ENCODE measurements at regions not wholly inside any gene's neighbourhood (a gene's known extent, or its start where the extent isn't known, plus 50 kb on each side); places are given as distances from the start of the nearest gene placed in this dataset.
"Not testable (repeated sequence)": the region's sequence is repeated elsewhere in the genome, so short reads cannot be mapped to it uniquely, and the experiment has no call there.

DNA sequence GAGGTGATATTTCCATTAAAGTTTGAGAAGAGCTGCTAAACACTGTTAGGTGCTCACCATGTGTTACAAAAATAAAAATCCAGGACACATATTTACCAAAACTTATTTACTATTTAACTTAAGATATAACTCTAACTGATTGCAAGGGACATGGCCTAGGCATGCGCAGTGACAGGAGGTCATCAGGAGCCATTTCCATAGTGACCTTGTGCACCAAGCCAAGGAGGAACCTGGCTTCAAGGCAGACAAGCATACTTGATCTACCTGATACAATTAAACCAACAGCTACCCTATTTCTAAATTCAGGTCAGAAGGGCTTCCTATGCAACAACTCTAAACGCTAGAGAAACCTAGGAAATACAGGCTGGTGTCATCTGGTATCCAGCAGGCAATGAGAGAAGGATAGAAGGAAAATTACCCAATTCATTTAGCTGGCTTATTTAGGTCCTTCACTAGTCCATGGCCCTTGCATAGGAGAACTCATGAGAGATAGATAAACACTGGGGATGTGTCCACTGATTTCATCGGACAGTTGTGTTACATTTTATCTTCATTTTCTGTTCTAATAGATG lies 134.4 kb downstream of the FOXB1 start:
- no peak for DNase-seq

DNA sequence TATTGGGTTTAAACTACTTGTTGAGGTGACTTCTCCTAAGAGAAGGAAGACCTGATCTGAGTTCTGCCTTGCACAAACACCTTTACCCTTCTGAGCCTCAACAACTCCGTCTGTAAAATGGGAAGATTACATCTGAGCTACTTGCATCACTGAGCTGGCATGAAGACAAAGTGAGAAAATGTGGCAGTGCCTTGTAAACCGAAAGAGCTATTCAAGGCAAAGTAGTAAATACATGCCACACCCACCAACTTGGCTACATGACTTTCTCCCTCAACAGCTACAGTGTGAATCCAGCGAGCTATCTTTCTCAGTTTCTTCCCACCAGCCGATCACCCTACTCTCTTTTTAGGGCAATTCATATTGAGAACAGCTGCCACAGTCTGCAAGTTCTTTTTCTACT lies 148.3 kb downstream of the FOXB1 start:
- DNase-seq, result no peak

DNA sequence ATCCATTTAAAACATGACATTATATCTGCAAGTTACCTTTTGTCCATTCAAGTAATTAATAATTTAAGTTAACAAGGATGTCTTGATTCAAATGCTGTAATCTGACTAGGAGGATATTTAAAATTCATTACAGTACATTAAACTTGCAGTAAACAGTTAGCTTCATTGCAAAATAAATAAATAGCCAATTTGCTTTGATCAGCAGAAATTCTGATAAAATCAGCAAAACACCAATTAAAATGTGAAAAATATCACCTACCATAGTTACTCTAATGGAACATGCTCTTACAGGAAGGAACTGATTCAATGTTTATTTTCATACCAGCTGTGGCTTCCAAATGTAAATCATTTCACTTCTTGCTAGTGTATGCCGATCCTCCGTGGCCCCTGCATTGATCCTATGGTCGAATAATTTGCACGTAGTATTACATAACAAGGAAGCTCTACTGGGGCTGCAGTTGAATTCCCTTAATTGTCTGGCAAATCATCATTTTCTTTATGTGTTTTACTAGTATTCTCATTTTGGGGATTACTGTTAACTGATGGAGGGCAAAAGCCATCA lies 150.7 kb downstream of the FOXB1 start:
- no peak for DNase-seq

DNA sequence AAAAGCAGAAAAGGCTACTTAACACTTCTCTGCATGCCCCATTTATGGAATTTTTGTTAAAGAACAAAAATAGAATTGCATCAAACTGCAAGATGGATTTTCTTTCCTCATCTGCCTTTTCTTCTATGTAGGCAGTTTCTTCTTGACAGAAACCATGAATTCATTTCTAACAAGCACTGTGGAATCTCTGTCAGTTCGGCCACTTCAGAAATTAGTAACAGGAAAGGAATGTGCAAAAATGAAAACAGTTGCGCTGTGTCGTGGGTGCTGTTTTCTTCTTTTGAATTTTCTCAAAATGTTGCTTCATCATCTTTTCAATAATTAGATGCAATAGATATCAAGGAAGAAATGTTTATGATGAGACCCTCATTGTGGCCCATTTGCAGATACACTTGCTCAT lies 151.6 kb downstream of the FOXB1 start:
- DNase-seq, result peak; percentile 61

DNA sequence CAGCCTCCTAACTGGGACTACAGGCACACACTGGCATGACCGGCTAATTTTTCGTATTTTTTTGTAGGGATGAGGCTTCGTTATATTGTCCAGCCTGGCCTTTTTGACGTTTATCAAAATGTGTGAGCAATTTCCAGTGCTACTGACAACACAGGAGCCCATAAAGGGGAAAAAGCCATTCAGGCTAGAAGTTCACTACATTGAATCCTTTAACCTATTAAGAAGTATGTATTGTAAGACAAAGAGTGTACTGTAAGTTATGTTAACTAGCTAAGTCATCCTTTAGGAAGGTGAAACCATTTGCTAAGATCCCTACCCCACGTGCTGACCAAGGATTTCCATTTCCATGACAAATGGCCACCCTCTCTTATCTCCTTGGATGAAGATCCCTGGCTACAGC lies 156.8 kb downstream of the FOXB1 start:
- no peak for DNase-seq

DNA sequence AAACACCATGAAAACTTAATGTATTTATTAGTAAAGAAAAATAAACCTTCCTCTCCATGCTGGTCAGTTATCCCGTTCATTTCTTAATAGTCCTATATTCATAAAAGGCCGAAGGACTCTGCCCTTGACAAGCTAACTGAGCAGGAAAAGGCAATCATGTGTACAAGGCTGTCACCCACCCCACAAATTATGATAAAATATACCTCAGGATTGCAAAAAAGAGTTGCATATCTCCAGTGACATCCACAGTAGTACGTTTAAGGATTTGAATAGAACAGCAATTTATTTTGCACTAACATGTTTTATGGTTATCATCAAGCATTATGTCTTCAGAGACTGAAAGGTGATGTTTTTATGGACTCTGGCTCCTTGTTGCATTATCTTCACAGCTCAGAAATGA lies 157.6 kb downstream of the FOXB1 start:
- DNase-seq, result no peak

DNA sequence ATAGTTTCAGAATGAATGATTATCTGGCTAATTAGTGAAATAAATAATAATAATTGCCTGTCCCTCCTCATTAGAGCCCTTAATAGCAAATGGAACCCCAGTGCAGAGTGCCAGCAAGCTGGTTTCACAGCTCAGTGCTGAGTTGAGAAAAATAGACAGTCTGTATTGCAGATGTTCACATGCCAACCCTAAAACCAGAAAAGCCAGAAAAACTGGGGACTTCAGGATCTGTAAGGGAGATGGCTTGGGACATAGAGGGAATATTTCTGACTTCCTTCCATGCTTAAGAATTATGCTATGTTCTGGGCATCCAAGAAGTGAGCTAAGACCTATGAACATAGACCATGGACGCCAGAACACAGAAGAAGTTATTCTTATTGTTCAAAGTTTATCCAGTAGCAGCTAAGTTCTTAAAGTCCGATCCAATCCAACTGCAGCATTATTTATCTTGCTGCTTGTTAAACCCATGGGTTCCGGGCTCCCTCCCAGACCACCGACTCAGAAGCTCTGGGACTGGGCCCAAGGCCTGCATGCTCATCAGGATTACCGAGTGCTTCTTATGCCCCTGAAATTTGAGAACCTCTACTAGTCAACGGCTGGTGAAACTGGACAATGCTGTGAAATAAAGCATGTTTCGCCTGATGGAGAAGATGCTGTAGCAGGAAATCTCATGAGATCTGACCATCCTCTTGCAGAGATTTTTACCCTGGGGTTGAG lies 158.3 kb downstream of the FOXB1 start:
- DNase-seq, result no peak

DNA sequence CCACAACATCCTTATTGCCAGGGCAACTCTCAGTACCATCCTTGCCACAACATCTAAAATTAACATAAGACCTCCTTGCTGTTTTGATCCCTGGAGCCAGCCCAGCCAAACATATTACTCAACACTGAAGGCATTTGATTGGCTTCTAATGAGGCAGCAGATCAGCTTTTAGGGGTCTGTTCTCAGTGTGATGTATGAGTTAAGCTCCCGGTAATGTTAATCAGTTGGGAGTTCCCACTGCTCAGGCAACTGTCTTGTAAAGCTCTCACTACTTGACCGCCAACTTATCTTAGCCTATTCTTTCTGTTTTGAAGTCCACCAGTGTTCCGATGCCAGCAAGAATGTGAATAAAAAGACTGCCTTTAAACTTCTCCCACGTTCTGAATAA lies 158.9 kb downstream of the FOXB1 start:
- peak; percentile 2 for DNase-seq

DNA sequence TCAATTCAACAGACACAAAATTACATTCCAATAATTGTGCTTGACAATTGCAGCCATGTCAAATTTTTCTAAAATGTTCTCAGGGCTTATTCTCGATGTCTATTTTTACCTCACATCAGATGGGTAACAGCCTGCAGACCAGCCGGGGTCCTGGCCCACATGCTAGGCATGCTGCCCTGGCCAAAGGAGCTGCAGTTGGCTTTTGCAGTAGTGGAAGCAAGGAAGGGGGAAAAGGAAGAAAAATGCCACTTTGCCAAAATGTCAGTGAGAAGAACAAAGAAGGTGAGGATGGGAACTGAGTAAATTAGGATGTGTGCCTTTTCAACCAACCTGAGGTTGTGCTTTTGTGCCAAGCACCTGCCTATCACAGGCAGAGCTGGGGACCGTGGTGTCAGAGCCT lies 161.0 kb downstream of the FOXB1 start:
- DNase-seq, result no peak

DNA sequence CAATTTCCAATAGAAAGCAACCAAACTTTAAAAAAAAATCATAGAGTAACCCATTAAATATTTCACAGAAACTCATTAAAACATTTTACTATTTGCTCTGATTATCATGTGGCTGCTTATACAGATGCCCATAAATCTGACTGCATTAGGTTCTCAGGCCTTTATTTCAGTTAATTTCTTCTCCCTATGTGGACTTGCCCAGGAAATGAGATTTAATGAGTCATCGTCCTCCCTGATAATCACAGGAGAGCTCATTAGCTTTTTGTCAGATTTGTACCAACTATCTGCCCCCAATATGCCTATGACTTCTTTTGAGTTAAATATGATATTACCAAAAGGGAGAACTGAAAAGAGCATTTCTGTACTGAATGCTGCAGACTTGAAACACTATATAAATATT lies 168.0 kb downstream of the FOXB1 start:
- peak; percentile 4 for DNase-seq

DNA sequence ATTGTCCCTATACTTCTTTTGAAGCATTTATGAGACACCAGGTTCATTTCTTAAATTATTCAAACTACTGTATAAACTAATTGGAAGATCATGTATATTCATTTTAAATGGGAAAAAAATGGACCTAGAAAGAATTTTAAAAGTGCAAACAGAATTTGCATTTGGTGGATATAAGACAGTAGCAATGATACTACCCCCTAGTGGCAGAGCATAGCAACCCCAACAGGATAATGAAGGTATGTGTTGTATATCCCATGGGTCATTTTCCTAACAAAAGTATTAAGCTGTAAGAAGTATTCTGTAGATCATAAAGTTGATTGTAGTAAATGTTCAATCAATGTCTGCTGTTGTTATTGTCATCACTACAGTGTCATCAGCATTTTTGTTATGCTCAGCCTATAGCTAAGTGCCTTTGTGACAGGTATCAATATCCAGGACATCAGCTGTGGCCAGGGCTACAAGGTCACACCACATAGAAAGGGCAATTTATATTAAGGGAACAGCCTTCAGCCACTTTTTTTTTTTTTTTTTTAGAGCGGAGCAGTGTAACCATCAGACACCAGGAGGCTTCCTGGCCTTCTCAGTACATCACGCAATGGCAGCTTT lies 175.8 kb downstream of the FOXB1 start:
- DNase-seq, result peak; percentile 47

DNA sequence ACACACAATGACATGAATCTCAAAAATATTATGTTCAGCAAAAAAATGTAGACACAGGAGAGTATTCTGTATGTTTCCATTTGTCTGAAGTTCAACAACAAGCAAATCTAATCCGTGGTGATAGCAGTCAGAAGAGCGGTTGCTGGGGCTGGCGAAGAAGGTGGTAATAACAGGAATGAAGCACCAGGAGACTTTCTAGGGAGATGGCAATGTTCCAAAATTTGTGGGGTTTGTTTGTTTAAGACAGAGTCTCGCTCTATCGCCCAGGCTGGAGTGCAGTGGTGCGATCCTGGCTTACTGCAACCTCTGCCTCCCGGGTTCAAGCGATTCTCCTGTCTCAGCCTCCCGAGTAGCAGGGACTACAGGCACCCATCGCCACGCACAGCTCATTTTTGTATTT lies 177.8 kb downstream of the FOXB1 start:
- DNase-seq, result not testable (repeated sequence)

DNA sequence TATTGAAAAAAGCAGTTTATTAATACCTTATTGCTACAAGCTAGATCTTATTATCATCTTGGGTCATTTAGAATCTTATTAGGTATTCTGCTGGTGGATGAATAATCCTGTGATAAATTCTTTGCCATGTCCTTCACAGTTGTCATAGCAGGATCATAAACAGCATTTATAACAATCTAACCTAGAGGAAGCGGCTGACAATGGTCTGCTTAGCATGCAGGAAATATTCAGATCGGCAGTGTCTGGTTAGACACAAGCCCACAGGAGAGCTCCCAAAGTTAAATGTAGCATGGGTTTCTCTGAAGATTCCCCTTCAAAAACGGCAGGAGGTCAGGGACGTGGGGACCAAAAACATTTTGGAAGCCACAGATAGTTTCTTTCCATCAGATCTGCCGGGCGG lies 179.3 kb downstream of the FOXB1 start:
- DNase-seq, result no peak

DNA sequence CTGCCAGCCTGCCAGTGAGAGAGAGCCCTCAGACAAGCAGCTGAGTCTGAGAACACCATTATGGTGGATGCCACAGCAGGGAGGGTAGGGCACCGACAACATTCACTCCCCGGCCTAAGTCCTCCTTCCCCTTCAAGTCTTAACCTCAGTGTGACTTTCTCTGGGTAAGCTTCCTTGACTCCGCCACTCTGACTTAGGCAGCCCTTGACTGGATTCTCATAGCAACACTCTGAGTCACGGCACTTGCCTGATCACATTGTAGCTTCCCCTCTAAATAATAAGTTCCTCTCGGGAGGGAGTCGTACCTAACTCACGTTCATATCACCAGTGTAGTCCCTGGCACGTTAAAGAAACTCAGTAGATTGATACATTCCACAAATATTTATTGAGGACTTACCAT lies 180.5 kb downstream of the FOXB1 start:
- peak; percentile 32 for DNase-seq

DNA sequence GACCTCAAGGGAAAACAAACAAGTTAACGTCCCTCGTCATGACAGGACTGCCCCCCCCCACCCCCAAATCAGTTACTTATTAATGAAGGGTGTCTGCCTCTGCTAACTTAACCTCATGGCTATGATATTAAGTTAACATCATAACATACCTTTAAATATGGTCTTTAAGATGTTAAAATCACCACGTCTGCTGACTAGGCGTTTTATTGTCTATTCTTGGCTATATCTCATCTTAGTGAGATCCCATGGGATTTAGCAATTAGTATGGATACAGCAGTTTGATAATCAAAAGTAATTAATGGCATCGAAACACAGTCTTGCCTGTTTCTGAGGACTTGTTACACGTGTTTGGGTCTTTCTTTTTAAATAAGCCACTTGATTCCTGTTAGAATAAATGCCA lies 186.9 kb downstream of the FOXB1 start:
- DNase-seq, result no peak

DNA sequence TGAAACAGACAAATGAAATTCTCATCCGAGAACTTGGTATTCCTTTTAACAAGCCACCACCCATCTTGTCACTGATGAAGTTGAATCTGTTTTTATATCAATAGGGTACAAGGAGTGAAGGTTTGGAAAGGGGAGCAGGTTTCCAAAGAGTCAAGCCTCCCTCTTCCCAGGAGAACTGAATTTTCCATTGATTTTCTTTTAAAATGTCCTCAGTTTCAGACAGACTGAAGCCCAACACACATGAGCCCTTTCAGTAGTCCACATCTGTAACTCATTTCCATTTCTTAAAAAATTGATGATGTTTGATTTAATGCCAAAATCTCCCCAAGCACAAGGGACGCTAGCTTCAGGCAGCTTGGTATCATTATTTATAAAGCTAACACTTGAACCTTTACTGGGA lies 187.7 kb downstream of the FOXB1 start:
- no peak for DNase-seq

DNA sequence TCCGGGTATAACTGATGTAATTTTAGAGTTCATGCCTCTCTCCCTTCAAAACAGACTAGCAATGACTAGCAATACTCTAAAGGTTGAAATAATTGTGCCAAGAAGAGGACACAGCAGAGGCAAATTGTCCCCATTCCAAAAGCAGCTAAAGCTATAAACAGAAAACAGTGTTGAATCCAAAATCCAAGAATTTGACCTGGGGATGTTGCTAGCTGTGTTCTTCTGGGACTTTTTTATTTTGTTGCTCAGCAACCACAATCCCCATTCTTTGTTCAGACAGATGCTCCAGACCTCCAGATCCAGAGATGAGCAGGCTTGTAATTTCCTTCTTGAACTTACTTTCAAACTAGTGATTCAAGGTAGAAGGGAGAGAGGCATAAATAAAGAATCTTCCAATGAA lies 191.5 kb downstream of the FOXB1 start:
- no peak for DNase-seq

DNA sequence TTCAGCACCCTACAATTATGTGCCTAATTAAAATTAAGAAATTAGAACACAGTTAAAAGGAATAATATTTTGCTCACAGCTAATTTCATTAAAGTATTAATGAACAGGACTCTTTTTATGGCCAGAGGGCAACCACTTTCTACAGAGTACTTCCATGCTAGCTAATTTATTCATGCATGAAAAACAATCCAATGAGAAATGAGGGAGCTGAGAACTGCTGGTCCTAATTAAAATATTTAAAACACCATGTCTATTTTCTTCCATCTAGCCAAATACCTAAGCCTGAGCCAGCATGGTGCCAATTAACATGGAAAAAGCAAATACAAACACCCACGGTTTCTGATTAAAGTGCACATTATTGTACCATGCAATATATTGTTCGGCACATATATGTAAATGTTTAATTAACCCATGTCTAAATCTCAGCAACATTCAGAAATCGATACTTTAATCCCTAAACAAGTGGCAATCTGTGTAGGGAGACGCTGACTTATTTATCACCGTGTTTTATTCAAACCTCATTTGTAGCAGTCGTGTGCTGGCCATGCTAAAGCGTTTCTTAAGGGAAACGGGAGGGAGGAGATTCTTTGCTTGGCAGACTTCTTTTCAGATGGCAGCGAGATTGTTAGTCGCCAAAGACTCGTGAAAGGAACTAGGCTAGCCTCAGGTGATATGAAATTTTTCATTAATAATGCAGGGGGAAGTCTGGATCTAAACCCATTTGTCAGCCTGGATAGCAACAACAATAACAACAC lies 193.5 kb downstream of the ANXA2 start:
- DNase-seq, result no peak

DNA sequence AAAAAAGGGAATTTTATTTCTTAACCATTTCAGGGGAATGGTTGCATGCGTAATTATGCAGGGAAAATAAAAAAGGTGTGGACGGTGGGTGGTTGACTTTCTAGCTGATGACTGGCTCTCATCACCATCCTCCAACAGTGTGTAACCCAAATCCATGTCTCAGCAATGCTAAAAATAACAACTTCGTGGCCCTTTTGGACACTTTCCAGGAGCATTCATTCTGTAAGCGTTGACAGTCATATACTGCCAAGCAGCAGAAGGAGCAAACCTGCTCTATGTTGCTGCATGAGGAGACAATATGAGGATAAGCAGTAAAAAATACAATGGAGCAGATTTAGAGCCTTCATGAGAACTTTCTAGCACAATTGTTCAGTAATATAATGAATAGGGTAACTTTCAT lies 189.1 kb downstream of the ANXA2 start:
- peak; percentile 80 for DNase-seq

DNA sequence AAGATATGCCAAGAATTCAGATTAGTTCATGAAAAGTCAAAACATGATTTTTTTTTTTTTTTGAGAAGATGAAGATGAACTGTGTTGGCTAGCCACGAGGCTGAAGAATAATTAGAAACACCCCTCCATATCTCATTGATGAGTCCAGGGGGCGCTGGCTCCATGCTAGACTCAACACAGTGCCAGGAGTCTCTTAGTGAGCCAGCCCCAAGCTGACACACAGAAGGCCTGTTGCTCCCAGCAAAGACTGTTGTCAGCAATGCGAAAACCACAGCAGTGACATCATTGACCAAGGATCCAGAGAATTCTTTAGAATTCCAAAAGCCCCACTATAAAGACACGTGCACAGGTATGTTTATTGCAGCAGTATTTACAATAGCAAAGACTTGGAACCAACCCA lies 185.2 kb downstream of the ANXA2 start:
- DNase-seq, result peak; percentile 54

DNA sequence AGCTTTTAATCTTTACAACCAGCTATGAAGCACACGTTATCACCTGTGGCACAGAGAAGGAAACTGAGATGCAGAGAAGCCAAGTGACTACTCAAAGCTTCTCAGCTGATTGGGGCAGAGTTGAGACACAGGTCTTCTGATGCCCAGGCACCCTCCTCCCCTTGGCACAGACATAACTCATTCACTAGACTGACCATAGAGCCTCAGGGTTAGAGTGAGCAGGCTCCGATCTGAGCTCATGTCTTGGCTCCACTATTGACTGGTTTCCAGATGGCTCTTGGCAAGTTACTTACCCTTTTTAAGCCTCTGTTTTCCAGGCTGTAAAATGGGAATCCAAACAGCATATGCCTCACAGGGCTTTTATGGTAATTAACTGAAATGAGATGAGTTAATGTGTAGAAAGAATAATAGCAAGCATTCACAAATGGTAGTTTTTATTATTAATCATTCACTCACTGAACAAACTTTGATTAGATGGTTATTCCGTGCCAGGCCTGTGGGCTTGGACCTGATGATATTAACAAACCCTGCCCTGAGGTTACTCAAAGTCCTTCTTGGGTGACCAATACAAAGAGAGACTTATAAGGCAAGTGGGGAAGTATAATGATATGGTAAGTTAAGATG lies 184.3 kb downstream of the ANXA2 start:
- no peak for DNase-seq

DNA sequence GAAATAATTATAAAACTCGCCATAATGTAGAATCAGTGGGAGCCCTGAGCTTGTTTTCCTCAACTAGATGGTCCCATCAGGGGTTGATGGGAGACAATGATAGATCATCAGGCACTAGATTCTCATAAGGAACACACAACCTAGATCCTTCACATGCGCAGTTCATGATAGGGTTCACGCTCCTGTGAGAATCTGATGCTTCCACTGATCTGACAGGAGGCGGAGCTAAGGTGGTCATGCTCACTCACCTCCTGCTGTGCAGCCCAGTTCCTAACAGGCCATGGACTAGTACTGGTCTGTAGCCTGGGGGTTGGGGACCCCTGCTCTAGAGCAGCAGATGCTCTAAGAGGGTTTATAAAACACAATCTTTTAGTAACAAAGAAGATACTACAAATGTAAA lies 183.6 kb downstream of the ANXA2 start:
- no peak for DNase-seq
